GM06990 (cell line): ENCODE measurements at regions not wholly inside any gene's neighbourhood (a gene's known extent, or its start where the extent isn't known, plus 50 kb on each side); places are given as distances from the start of the nearest gene placed in this dataset.

Source experiments
- DNase-seq: peaks from one replicate; pipeline ENCODE4 v3.0.0-alpha.2; 2011; ENCODE audit not compliant: insufficient read length; ENCODE audit errors: extremely low read depth
- H3K27me3 ChIP-seq: replicated peaks from 2 replicates; pipeline ENCODE4 v1.6.0; 2011; ENCODE audit warnings: low read length; ENCODE audit not compliant: control insufficient read depth, insufficient read depth
- H3K36me3 ChIP-seq: 2 replicates; pipeline ENCODE4 v1.5.1; 2011; ENCODE audit warnings: low read length; ENCODE audit not compliant: control insufficient read depth, insufficient read depth
- H3K4me3 ChIP-seq: replicated peaks from 2 replicates; pipeline ENCODE4 v1.5.1; 2011; ENCODE audit warnings: low read depth, mild to moderate bottlenecking, control low read depth, low read length
- TF ChIP-seq, protein P1 (sequence below): IDR thresholded peaks from 2 replicates; pipeline ENCODE4 v1.5.1; 2011; ENCODE audit warnings: low read length, control low read depth, mild to moderate bottlenecking, inconsistent platforms; ENCODE audit not compliant: insufficient read depth, poor library complexity, severe bottlenecking

DNA sequence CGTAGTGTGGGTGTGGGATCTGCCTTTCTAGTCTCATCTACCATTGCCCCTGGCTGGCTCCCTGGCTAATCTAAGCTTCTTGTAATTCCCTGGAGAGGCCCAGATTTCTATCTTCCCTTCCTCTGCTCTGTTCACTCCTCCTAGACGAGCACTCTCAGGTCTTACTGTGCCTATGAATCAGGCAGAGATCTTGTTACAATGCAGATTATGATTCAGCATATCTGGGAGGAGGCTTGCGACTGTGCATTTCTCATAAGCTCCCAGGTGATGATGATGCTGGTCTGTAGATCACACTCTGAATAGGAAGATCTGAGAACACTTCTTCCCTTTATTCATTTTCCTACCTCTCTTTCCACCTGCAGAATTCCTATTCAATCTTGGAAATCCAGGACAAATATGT is 200.1 kb downstream of the CBLN1 start:
- Histone ChIP-seq H3K36me3 (no peaks in the 10 kb centered on the region), H3K27me3 (no peaks in the 10 kb centered on the region), H3K4me3 (no peak overlapping the region)
- DNase-seq, result no peak
- TF ChIP-seq, protein P1, sequence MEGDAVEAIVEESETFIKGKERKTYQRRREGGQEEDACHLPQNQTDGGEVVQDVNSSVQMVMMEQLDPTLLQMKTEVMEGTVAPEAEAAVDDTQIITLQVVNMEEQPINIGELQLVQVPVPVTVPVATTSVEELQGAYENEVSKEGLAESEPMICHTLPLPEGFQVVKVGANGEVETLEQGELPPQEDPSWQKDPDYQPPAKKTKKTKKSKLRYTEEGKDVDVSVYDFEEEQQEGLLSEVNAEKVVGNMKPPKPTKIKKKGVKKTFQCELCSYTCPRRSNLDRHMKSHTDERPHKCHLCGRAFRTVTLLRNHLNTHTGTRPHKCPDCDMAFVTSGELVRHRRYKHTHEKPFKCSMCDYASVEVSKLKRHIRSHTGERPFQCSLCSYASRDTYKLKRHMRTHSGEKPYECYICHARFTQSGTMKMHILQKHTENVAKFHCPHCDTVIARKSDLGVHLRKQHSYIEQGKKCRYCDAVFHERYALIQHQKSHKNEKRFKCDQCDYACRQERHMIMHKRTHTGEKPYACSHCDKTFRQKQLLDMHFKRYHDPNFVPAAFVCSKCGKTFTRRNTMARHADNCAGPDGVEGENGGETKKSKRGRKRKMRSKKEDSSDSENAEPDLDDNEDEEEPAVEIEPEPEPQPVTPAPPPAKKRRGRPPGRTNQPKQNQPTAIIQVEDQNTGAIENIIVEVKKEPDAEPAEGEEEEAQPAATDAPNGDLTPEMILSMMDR, result no peak

DNA sequence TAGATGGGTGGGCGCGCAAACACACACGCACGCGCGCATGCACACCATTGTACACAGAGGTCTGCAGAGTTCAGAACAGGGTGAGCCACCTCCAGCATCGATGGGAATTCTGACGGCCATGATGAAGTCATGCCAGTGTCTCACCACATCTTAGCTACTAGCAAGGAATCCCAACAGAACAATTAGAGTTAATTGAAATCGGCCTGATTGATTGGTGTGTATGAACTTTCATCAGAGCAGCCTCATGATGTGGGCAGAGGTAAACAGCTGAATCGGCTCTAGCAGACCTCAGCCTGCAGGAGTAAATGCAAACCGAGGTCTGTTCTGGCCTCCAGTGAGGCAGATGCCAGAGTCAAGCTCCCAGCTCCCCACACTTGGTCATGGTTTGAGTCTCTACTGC is 200.6 kb downstream of the CBLN1 start:
- DNase-seq, result no peak
- Histone ChIP-seq H3K36me3 (no peaks in the 10 kb centered on the region), H3K4me3 (no peak overlapping the region), H3K27me3 (no peaks in the 10 kb centered on the region)
- TF ChIP-seq, protein P1, result no peak

DNA sequence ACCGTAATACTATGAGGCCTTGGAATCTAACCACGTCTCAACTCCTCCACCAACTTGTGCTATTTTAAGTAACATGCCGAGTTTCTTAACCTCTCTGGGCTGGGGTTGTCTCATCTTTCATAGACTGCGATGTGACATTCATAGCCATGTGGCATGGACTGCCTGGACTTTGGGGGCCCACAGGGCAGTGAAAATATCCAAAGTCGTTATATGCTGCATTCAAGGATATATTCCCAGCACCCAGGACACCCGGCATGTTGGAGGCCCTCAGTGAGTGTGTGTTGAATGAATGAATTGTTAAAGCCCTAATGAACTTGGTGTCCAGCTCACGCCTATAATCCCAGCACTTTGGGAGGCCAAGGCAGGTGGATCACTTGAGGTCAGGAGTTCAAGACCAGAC is 203.1 kb downstream of the CBLN1 start:
- DNase-seq, result no peak
- Histone ChIP-seq H3K4me3 (no peak overlapping the region), H3K27me3 (no peaks in the 10 kb centered on the region), H3K36me3 (no peaks in the 10 kb centered on the region)
- TF ChIP-seq, protein P1, result no peak

DNA sequence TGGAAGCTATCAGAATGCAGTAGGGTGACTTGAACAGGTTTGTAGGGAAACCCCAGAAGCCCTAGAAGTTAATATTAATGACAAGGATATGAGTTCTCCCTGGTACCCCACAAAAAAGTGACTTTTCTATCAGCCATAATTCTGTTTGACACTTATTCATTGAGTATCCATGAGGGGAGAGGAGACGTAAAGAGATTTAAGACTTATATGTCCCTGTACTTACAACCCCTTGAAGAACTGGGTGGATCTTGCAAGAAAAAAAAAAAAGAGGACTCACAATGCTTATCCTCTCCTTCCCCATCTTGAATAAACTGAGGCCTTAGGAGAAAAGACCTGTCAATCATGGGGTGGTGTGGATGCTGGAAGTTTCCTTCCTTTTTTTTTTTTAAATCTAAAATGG is 203.5 kb downstream of the CBLN1 start:
- no peaks in the 10 kb centered on the region for H3K36me3 ChIP-seq
- TF ChIP-seq, protein P1, result no peak
- H3K4me3 ChIP-seq, result no peak overlapping the region
- H3K27me3 ChIP-seq, result no peaks in the 10 kb centered on the region
- DNase-seq, result no peak

DNA sequence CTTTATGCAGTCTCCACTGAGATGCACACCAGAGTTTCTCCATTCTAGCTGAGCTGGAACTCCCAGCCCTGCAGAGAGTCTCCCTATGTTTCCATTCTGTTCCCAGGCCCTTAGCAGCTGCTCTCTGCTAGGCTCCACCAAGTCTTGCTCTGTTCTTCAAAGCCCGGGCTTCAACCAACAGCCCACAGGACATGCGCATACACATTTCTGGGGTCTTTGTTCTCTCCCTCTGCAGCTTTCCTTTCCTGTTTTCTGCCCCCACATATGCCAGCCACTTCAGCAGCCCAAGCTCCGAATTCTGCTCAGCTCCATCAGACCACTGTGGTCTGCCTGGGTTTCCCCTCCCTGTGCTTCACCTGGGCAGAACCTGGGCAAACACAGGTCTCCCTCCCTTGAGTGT is 205.9 kb downstream of the CBLN1 start:
- H3K27me3 ChIP-seq, result no peaks in the 10 kb centered on the region
- TF ChIP-seq, protein P1, result no peak
- DNase-seq, result no peak
- H3K4me3 ChIP-seq, result no peak overlapping the region
- no peaks in the 10 kb centered on the region for H3K36me3 ChIP-seq

DNA sequence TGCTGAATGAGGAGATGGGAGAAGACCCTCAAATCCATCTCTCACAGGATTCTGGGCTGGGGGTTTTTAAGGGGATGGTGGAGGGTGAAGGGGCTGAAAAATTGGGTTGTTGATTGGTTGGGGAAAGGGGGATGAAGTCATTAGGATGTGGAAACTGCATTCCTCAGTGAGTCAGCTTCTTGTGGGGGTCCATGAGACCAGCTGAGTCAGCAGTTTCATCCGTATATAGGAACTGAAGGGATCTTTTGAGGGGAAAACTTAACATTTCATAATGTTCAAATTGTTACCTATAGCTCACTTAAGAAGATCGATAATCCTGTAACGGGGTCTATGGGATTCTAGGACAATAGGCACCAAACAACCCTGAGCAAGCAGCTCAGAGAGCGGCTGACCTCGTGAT is 213.4 kb downstream of the CBLN1 start:
- DNase-seq, result no peak
- no peaks in the 10 kb centered on the region for H3K36me3 ChIP-seq
- H3K4me3 ChIP-seq, result no peak overlapping the region
- no peaks in the 10 kb centered on the region for H3K27me3 ChIP-seq
- TF ChIP-seq, protein P1, result no peak
